HEK293T (cell line): ENCODE measurements at regions not wholly inside any gene's neighbourhood (a gene's known extent, or its start where the extent isn't known, plus 50 kb on each side); places are given as distances from the start of the nearest gene placed in this dataset.
A peak's percentile ranks its signal among the peaks of the same experiment; 100 is the strongest.

Source experiments
- CTCF ChIA-PET: fragments of 350-600 bp; formaldehyde crosslinking; extraction: SDS; loops from one replicate; lab custom pipeline; 2021; ENCODE audit warnings: antibody characterized with exemption, inconsistent platforms; lab: Yijun Ruan, JAX
- POLR2A ChIA-PET: fragments of 350-600 bp; formaldehyde crosslinking; extraction: SDS; loops from one replicate; lab custom pipeline; 2020; ENCODE audit warnings: antibody characterized with exemption, inconsistent platforms; lab: Yijun Ruan, JAX
- DNase-seq: peaks from one replicate; pipeline ENCODE4 v3.0.0; 2012; ENCODE audit warnings: mixed read lengths; ENCODE audit errors: extremely low spot score
- ARNT ChIP-seq: fragments of 450-650 bp; IDR thresholded peaks from 2 replicates; pipeline ENCODE4 v1.6.1; 2017; ENCODE audit warnings: mild to moderate bottlenecking
- BHLHE40 ChIP-seq: fragments of 450-650 bp; IDR thresholded peaks from 2 replicates; pipeline ENCODE4 v1.6.1; 2016; ENCODE audit warnings: mild to moderate bottlenecking, moderate library complexity, borderline replicate concordance
- CTBP1 ChIP-seq: fragments of 450-650 bp; IDR thresholded peaks from 2 replicates; pipeline ENCODE4 v1.6.1; 2016; ENCODE audit warnings: borderline replicate concordance
- ELF4 ChIP-seq: fragments of 450-650 bp; IDR thresholded peaks from 2 replicates; pipeline ENCODE4 v1.6.1; 2017; ENCODE audit warnings: antibody characterized with exemption
- FOXA1 ChIP-seq: fragments of 450-650 bp; IDR thresholded peaks from 2 replicates; pipeline ENCODE4 v1.6.1; 2016; ENCODE audit warnings: mild to moderate bottlenecking
- FOXK2 ChIP-seq: fragments of 450-650 bp; IDR thresholded peaks from 2 replicates; pipeline ENCODE4 v1.6.1; 2016; ENCODE audit warnings: mild to moderate bottlenecking
- FOXM1 ChIP-seq: fragments of 450-650 bp; IDR thresholded peaks from 2 replicates; pipeline ENCODE4 v1.6.1; 2017; ENCODE audit warnings: mild to moderate bottlenecking, borderline replicate concordance
- HDGF ChIP-seq: fragments of 450-650 bp; IDR thresholded peaks from 2 replicates; pipeline ENCODE4 v1.6.1; 2017; ENCODE audit warnings: antibody characterized with exemption, borderline replicate concordance
- L3MBTL2 ChIP-seq: fragments of 450-650 bp; conservative IDR thresholded peaks from 2 replicates; pipeline ENCODE4 v1.6.1; 2016; ENCODE audit warnings: mild to moderate bottlenecking
- LEF1 ChIP-seq: fragments of 450-650 bp; IDR thresholded peaks from 2 replicates; pipeline ENCODE4 v1.6.1; 2017; ENCODE audit warnings: mild to moderate bottlenecking, borderline replicate concordance
- NFRKB ChIP-seq: fragments of 450-650 bp; IDR thresholded peaks from 2 replicates; pipeline ENCODE4 v1.6.1; 2016; ENCODE audit warnings: mild to moderate bottlenecking, moderate library complexity
- PKNOX1 ChIP-seq: fragments of 450-650 bp; IDR thresholded peaks from 2 replicates; pipeline ENCODE4 v1.6.1; 2016
- SP1 ChIP-seq: fragments of 450-650 bp; IDR thresholded peaks from 2 replicates; pipeline ENCODE4 v1.6.1; 2017
- SUZ12 ChIP-seq: fragments of 450-650 bp; IDR thresholded peaks from 2 replicates; pipeline ENCODE4 v1.6.1; 2016; ENCODE audit warnings: mild to moderate bottlenecking
- TARDBP ChIP-seq: fragments of 450-650 bp; IDR thresholded peaks from 2 replicates; pipeline ENCODE4 v1.6.1; 2016
- ZNF384 ChIP-seq: fragments of 450-650 bp; IDR thresholded peaks from 2 replicates; pipeline ENCODE4 v1.6.1; 2016

GRCh38 chr1:189658381-189658780 is 819.3 kb downstream of the BRINP3 start:
- DNase-seq: no peak
- TF ChIP-seq PKNOX1 (0 out of 2 replicates have a peak, but pooled peaks have one; percentile 38), FOXA1 (no peak)
- CTCF ChIA-PET: no interaction called here
- POLR2A ChIA-PET: no interaction called here

GRCh38 chr1:189659731-189660130 is 817.9 kb downstream of the BRINP3 start:
- POLR2A ChIA-PET: no interaction called here
- TF ChIP-seq SUZ12 (no peak), ELF4 (no peak)
- CTCF ChIA-PET: no interaction called here
- no peak for DNase-seq

GRCh38 chr1:189662190-189662589 is 815.5 kb downstream of the BRINP3 start:
- no peak for DNase-seq

GRCh38 chr1:189669846-189670245 is 807.8 kb downstream of the BRINP3 start:
- ChIA-PET CTCF (no interaction called here), POLR2A (no interaction called here)
- no peak for DNase-seq
- TF ChIP-seq SP1: no peak
- TF ChIP-seq ARNT: no peak
- TF ChIP-seq L3MBTL2: no peak
- TF ChIP-seq SUZ12: no peak
- no peak for TF ChIP-seq FOXK2
- TF ChIP-seq CTBP1: no peak
- TF ChIP-seq NFRKB: no peak
- TF ChIP-seq ELF4: no peak
- TF ChIP-seq BHLHE40: no peak
- TF ChIP-seq ZNF384: no peak
- TF ChIP-seq PKNOX1: no peak
- no peak for TF ChIP-seq HDGF
- no peak for TF ChIP-seq TARDBP
- no peak for TF ChIP-seq LEF1
- TF ChIP-seq FOXA1: no peak
- TF ChIP-seq FOXM1: no peak

More at GRCh38 chr1:189662190-189662589, 815.5 kb downstream of the BRINP3 start:
- peak; percentile 88 for TF ChIP-seq PKNOX1
- TF ChIP-seq SUZ12: no peak
- CTCF ChIA-PET: no interaction called here
- POLR2A ChIA-PET: no interaction called here

- ChIA-PET CTCF (no interaction called here), POLR2A (no interaction called here)
- TF ChIP-seq ZNF384 (no peak), FOXA1 (no peak), NFRKB (no peak), TARDBP (no peak), CTBP1 (no peak), BHLHE40 (no peak)
- no peak for DNase-seq
Observed at GRCh38 chr1:189673217-189673616, 804.4 kb downstream of the BRINP3 start.

- CTCF ChIA-PET: no interaction called here
- TF ChIP-seq ARNT (no peak), ELF4 (no peak), BHLHE40 (no peak), L3MBTL2 (no peak), ZNF384 (no peak), HDGF (no peak), NFRKB (no peak), PKNOX1 (no peak), SP1 (no peak), CTBP1 (no peak), LEF1 (no peak)
- POLR2A ChIA-PET: no interaction called here
- DNase-seq: no peak
Observed at GRCh38 chr1:189675712-189676244, 801.9 kb downstream of the BRINP3 start.

- CTCF ChIA-PET: no interaction called here
- no peak for DNase-seq
Observed at GRCh38 chr1:189678779-189679178, 798.9 kb downstream of the BRINP3 start.

More at GRCh38 chr1:189678779-189679178, 798.9 kb downstream of the BRINP3 start:
- POLR2A ChIA-PET: no interaction called here
- no peak for TF ChIP-seq TARDBP
- TF ChIP-seq L3MBTL2: no peak
- no peak for TF ChIP-seq CTBP1
- no peak for TF ChIP-seq ARNT
- TF ChIP-seq ZNF384: no peak
- TF ChIP-seq SP1: no peak
- TF ChIP-seq HDGF: no peak
- TF ChIP-seq BHLHE40: no peak
- no peak for TF ChIP-seq FOXA1
- no peak for TF ChIP-seq FOXM1
- TF ChIP-seq SUZ12: no peak
